H1 (cell line): ENCODE measurements at regions not wholly inside any gene's neighbourhood (a gene's known extent, or its start where the extent isn't known, plus 50 kb on each side); places are given as distances from the start of the nearest gene placed in this dataset.

ENCODE experiments used
- CTCF ChIA-PET: fragments of 300-600 bp; sonication (Branson Sonifier 250); formaldehyde crosslinking; loops from one replicate; lab custom pipeline; 2021; ENCODE audit not compliant: partially characterized antibody; lab: Charles Lee
- POLR2A ChIA-PET: fragments of 300-600 bp; sonication (Branson Sonifier 250); formaldehyde crosslinking; loops from one replicate; lab custom pipeline; 2021; ENCODE audit warnings: inconsistent platforms; ENCODE audit not compliant: partially characterized antibody; lab: Charles Lee
- DNase-seq, 2 experiments: peaks; one replicate each; pipeline versions ENCODE4 v3.0.0 to v3.0.0-alpha.2; 2010 to 2022; ENCODE audit warnings: low spot score in 2 of 2, low read depth in 1 of 2, mixed read lengths in 1 of 2
- FAIRE-seq: peaks from 2 replicates; lab custom pipeline; 2011; peaks lifted over from hg19 to GRCh38; lab: Jason Lieb, UNC
- H2AFZ ChIP-seq: 2 replicates; pipeline ENCODE4 v1.8.1; 2012; ENCODE audit warnings: low read length, inconsistent platforms
- H2AK5ac ChIP-seq: 2 replicates; pipeline ENCODE4 v1.6.1; 2013; ENCODE audit warnings: low read depth, low read length
- H2BK120ac ChIP-seq: replicated peaks from 2 replicates; pipeline ENCODE3; 2013; ENCODE audit warnings: low read depth, low read length, inconsistent platforms
- H2BK12ac ChIP-seq: 2 replicates; pipeline ENCODE4 v1.6.1; 2013; ENCODE audit warnings: low read depth, low read length
- H2BK15ac ChIP-seq: 2 replicates; pipeline ENCODE4 v1.6.1; 2013; ENCODE audit warnings: low read length
- H2BK20ac ChIP-seq: 2 replicates; pipeline ENCODE4 v1.6.1; 2013; ENCODE audit warnings: low read length
- H2BK5ac ChIP-seq: 2 replicates; pipeline ENCODE4 v1.6.1; 2013; ENCODE audit warnings: low read depth, low read length
- H3K14ac ChIP-seq: 2 replicates; pipeline ENCODE4 v1.6.1; 2013; ENCODE audit warnings: inconsistent platforms; ENCODE audit not compliant: insufficient read length
- H3K18ac ChIP-seq: 2 replicates; pipeline ENCODE4 v1.6.1; 2013; ENCODE audit warnings: low read length; ENCODE audit errors: extremely low read depth
- H3K23ac ChIP-seq: 2 replicates; pipeline ENCODE4 v1.6.1; 2013; ENCODE audit warnings: inconsistent platforms; ENCODE audit not compliant: insufficient read length
- H3K23me2 ChIP-seq: 2 replicates; pipeline ENCODE4 v1.6.1; 2013; ENCODE audit warnings: low read depth, low read length
- H3K27ac ChIP-seq: 2 replicates; pipeline ENCODE4 v1.6.1; 2011; ENCODE audit warnings: low read depth, low read length, inconsistent platforms
- H3K27me3 ChIP-seq, 4 experiments: replicated peaks in 1 of 4; 1 replicate in 1 of 4; 2 replicates in 3 of 4; pipeline versions ENCODE4 v1.6.1 to v1.8.1; 2011 to 2013; ENCODE audit warnings: low read length in 3 of 4, mild to moderate bottlenecking in 3 of 4, inconsistent platforms in 2 of 4, mixed read lengths in 2 of 4, moderate library complexity in 1 of 4; ENCODE audit not compliant: control insufficient read depth in 3 of 4, insufficient read depth in 3 of 4; ENCODE audit errors: extremely low read depth in 1 of 4
- H3K36me3 ChIP-seq, 4 experiments: 2 replicates each; pipeline versions ENCODE4 v1.6.1 to v1.8.1; 2011 to 2013; ENCODE audit warnings: mild to moderate bottlenecking in 4 of 4, low read length in 3 of 4, moderate library complexity in 2 of 4, control low read depth in 1 of 4, inconsistent platforms in 1 of 4; ENCODE audit not compliant: insufficient read depth in 4 of 4, control insufficient read depth in 2 of 4
- H3K4ac ChIP-seq: replicated peaks from 2 replicates; pipeline ENCODE3; 2013; ENCODE audit warnings: low read length, low read depth, mixed read lengths, inconsistent platforms; ENCODE audit not compliant: insufficient read length
- H3K4me1 ChIP-seq, 4 experiments: replicated peaks in 1 of 4; 1 replicate in 1 of 4; 2 replicates in 3 of 4; pipeline versions ENCODE4 v1.6.1 to v1.8.1; 2011 to 2013; ENCODE audit warnings: low read length in 3 of 4, inconsistent platforms in 2 of 4, mixed read lengths in 1 of 4; ENCODE audit not compliant: insufficient read depth in 4 of 4, control insufficient read depth in 3 of 4
- H3K4me2 ChIP-seq, 2 experiments: 2 replicates each; pipeline versions ENCODE4 v1.6.1 to v1.8.1; 2011 to 2013; ENCODE audit warnings: low read depth in 2 of 2, low read length in 2 of 2, control low read depth in 1 of 2, inconsistent platforms in 1 of 2, mild to moderate bottlenecking in 1 of 2; ENCODE audit not compliant: insufficient read depth in 1 of 2
- H3K4me3 ChIP-seq, 4 experiments: fragments of 200-600, 300-600 bp in 1 of 4; sonication (generic), shearing (Covaris generic), sonication (Bioruptor Twin) in 1 of 4; 2 replicates each; pipeline versions ENCODE4 v1.5.1 to v1.8.1; 2011 to 2016; ENCODE audit warnings: low read length in 4 of 4, low read depth in 3 of 4, control low read depth in 2 of 4, inconsistent platforms in 2 of 4, mild to moderate bottlenecking in 2 of 4, mixed read lengths in 1 of 4, moderate library complexity in 1 of 4; ENCODE audit not compliant: insufficient read depth in 2 of 4; ENCODE audit errors: extremely low read depth in 1 of 4
- H3K56ac ChIP-seq: replicated peaks from 2 replicates; pipeline ENCODE3; 2013; ENCODE audit warnings: low read depth, mild to moderate bottlenecking, mixed read lengths, low read length, inconsistent platforms; ENCODE audit not compliant: insufficient read length
- H3K79me1 ChIP-seq: 2 replicates; pipeline ENCODE4 v1.6.1; 2013; ENCODE audit warnings: low read depth, low read length, control low read depth
- H3K79me2 ChIP-seq, 2 experiments: 2 replicates each; pipeline versions ENCODE4 v1.6.1 to v1.8.1; 2012 to 2013; ENCODE audit warnings: low read length in 2 of 2, mild to moderate bottlenecking in 2 of 2, inconsistent platforms in 1 of 2; ENCODE audit not compliant: insufficient read depth in 2 of 2, control insufficient read depth in 1 of 2
- H3K9ac ChIP-seq, 4 experiments: replicated peaks in 1 of 4; 1 replicate in 1 of 4; 2 replicates in 3 of 4; pipeline versions ENCODE4 v1.6.1 to v1.8.1; 2011 to 2013; ENCODE audit warnings: low read depth in 3 of 4, low read length in 3 of 4, control low read depth in 2 of 4, mild to moderate bottlenecking in 2 of 4, moderate library complexity in 2 of 4, inconsistent platforms in 1 of 4; ENCODE audit errors: extremely low read depth in 1 of 4
- H3K9me3 ChIP-seq, 2 experiments: 2 replicates each; pipeline versions ENCODE4 v1.6.1 to v1.8.1; 2012 to 2013; ENCODE audit warnings: mild to moderate bottlenecking in 2 of 2, moderate library complexity in 2 of 2, control low read depth in 1 of 2, inconsistent platforms in 1 of 2, low read depth in 1 of 2, low read length in 1 of 2, mixed read lengths in 1 of 2; ENCODE audit not compliant: insufficient read depth in 2 of 2
- H4K20me1 ChIP-seq, 2 experiments: replicated peaks in 1 of 2; 2 replicates each; pipeline versions ENCODE3 to v1.8.1; 2011 to 2013; ENCODE audit warnings: inconsistent platforms in 2 of 2, low read length in 2 of 2, mild to moderate bottlenecking in 1 of 2; ENCODE audit not compliant: insufficient read depth in 2 of 2, control insufficient read depth in 1 of 2
- H4K5ac ChIP-seq: 2 replicates; pipeline ENCODE4 v1.6.1; 2013; ENCODE audit warnings: low read length, low read depth, mixed read lengths, inconsistent platforms; ENCODE audit not compliant: insufficient read length
- H4K8ac ChIP-seq: 2 replicates; pipeline ENCODE4 v1.8.0; 2013; ENCODE audit warnings: mild to moderate bottlenecking, moderate library complexity, low read length, inconsistent platforms; ENCODE audit not compliant: insufficient read depth; ENCODE audit errors: extremely low read depth
- H4K91ac ChIP-seq: replicated peaks from 2 replicates; pipeline ENCODE3; 2013; ENCODE audit warnings: low read length, mixed read lengths, inconsistent platforms; ENCODE audit not compliant: insufficient read length
- CHD1 ChIP-seq: IDR thresholded peaks from 2 replicates; pipeline ENCODE4 v1.6.1; 2012; ENCODE audit warnings: low read depth, low read length, improper control_type of control experiment
- CHD2 ChIP-seq: IDR thresholded peaks from 2 replicates; pipeline ENCODE4 v1.6.1; 2012; ENCODE audit warnings: low read length, improper control_type of control experiment
- EGR1 ChIP-seq: IDR thresholded peaks from 2 replicates; pipeline ENCODE4 v1.6.1; 2011; ENCODE audit warnings: low read depth, low read length, borderline replicate concordance
- NRF1 ChIP-seq: IDR thresholded peaks from 2 replicates; pipeline ENCODE4 v1.6.1; 2011; ENCODE audit warnings: mild to moderate bottlenecking, low read depth, low read length, improper control_type of control experiment
- SAP30 ChIP-seq: fragments of 300-600 bp; sonication (generic); IDR thresholded peaks from 2 replicates; pipeline ENCODE4 v1.7.1; 2012; ENCODE audit warnings: low read length, moderate library complexity, mild to moderate bottlenecking, inconsistent platforms; ENCODE audit not compliant: insufficient read depth, insufficient replicate concordance
- TAF1 ChIP-seq: IDR thresholded peaks from 2 replicates; pipeline ENCODE4 v1.6.1; 2011; ENCODE audit warnings: mild to moderate bottlenecking, low read depth, low read length
- TBP ChIP-seq: IDR thresholded peaks from 2 replicates; pipeline ENCODE4 v1.6.1; 2011; ENCODE audit warnings: low read depth, low read length, improper control_type of control experiment
- WGBS, 2 experiments: shearing (Covaris generic) in 1 of 2; methylation state at CpG; one replicate each; pipeline versions ENCODE4 v1.1.6 to v1.1.7; 2013 to 2015; ENCODE audit warnings: low lambda C conversion rate in 2 of 2, mixed read lengths in 2 of 2, inconsistent platforms in 1 of 2, low coverage in 1 of 2, missing lambda C conversion rate in 1 of 2; ENCODE audit not compliant: insufficient replicate concordance in 2 of 2, insufficient coverage in 1 of 2, insufficient read length in 1 of 2; ENCODE audit errors: extremely low coverage in 1 of 2, missing lambda C conversion rate in 1 of 2; 5-methylcytosine and 5-hydroxymethylcytosine counted together
- TF ChIP-seq, protein P1 (sequence below): IDR thresholded peaks from 2 replicates; pipeline ENCODE4 v1.6.1; 2012; ENCODE audit warnings: inconsistent platforms

DNA sequence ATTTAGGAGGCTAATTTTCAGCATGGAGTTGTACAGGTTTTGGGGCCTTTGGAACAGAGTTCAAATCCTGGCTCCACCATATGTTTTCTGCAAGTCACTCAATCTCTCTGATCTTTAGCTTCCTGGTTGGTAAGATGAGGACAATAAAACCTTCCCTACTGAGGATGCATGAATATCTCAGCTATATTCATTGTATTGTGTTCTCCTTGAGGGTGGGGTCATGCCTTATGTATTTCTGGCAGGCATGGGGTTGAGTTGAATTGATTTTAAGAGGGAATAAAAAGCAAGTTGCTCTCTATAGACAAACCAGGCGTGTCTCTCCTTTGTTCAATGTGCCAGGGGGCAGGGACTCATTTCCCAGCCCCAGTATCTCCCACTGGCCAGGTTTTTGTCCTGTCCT lies 173.1 kb downstream of the C12orf75 start:
- Histone ChIP-seq H2BK15ac (no peak overlapping the region), H4K91ac (no peak overlapping the region), H3K9me3 (no peaks in the 10 kb centered on the region), H3K9ac (no peak overlapping the region), H2AFZ (peak overlapping the region; percentile 59; the same call in 1 of the 2 replicates), H3K27me3 (no peaks in the 10 kb centered on the region)
- POLR2A ChIA-PET, result interaction anchor here (1.0 kb wide), 1 partner anchor 35 kb away, joined by 3 read pairs; no protein-coding TSS in a partner anchor
- TF ChIP-seq CHD1, result no peak
- no peak for TF ChIP-seq SAP30
- no peak for TF ChIP-seq EGR1
- no peak for TF ChIP-seq TBP
- no peak for TF ChIP-seq NRF1
- TF ChIP-seq, protein P1, sequence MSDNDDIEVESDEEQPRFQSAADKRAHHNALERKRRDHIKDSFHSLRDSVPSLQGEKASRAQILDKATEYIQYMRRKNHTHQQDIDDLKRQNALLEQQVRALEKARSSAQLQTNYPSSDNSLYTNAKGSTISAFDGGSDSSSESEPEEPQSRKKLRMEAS, result no peak
- no peak for TF ChIP-seq TAF1
- TF ChIP-seq CHD2, result no peak
- TF ChIP-seq, all 59 proteins: peak for 0
- Histone ChIP-seq H3K4me1 (no peaks in the 10 kb centered on the region), H3K56ac (no peak overlapping the region), H2BK120ac (no peak overlapping the region), H3K79me1 (no peaks in the 10 kb centered on the region), H2BK5ac (no peak overlapping the region), H3K18ac (no peak overlapping the region), H4K8ac (no peak overlapping the region), H4K20me1 (no peaks in the 10 kb centered on the region), H2BK12ac (no peak overlapping the region), H2AK5ac (no peak overlapping the region), H3K4ac (no peak overlapping the region), H3K4me2 (no peak overlapping the region), H3K27ac (no peak overlapping the region), H3K14ac (no peak overlapping the region), H3K4me3 (no peak overlapping the region), H3K23ac (no peak overlapping the region), H3K23me2 (no peaks in the 10 kb centered on the region), H3K79me2 (no peaks in the 10 kb centered on the region), H3K36me3 (no peaks in the 10 kb centered on the region), H2BK20ac (no peak overlapping the region), H4K5ac (no peak overlapping the region)
- CTCF ChIA-PET, result interaction anchor here (0.6 to 1.7 kb wide), 15 partner anchors 8 to 616 kb away, joined by 3 to 6 read pairs (median 3); no protein-coding TSS in a partner anchor
- 82% methylated on average over 1 of the region's 1 CpG; no CpG with 5 or more reads in 1 of the 2 experiments for WGBS, 2 experiments
- FAIRE-seq (no peak), DNase-seq (no peak)
